ENCODE measurements at regions not wholly inside any gene's neighbourhood (a gene's known extent, or its start where the extent isn't known, plus 50 kb on each side); places are given as distances from the start of the nearest gene placed in this dataset.

- no peak overlapping the region for H3K4me3 ChIP-seq (ENCODE audit: low read depth, low read length)
- no peak for DNase-seq (ENCODE audit: low read depth)
- TF ChIP-seq CTCF (IDR thresholded peaks at IDR 0.05; ENCODE audit: insufficient read depth, low read depth, low read length, missing control alignments), result no peak
These were observed 143.2 kb upstream of the MLN start for GRCh38 chr6:33947047-33947446.

- no peak overlapping the region for H3K4me3 ChIP-seq (ENCODE audit: low read depth, low read length)
- no peak for TF ChIP-seq CTCF (IDR thresholded peaks at IDR 0.05; ENCODE audit: insufficient read depth, low read depth, low read length, missing control alignments)
These were observed 142.1 kb upstream of the MLN start for GRCh38 chr6:33945931-33946330.

GRCh38 chr6:33944686-33945411, 141.0 kb upstream of the MLN start:
- no peak for DNase-seq (ENCODE audit: low read depth)
- no peak for TF ChIP-seq CTCF (IDR thresholded peaks at IDR 0.05; ENCODE audit: insufficient read depth, low read depth, low read length, missing control alignments)
- H3K4me3 ChIP-seq (ENCODE audit: low read depth, low read length), result no peak overlapping the region

More at GRCh38 chr6:33945931-33946330, 142.1 kb upstream of the MLN start:
- DNase-seq (ENCODE audit: low read depth), result no peak

GRCh38 chr6:33936886-33937285, 133.1 kb upstream of the MLN start:
- no peak for DNase-seq (ENCODE audit: low read depth)
- no peak for TF ChIP-seq CTCF (IDR thresholded peaks at IDR 0.05; ENCODE audit: insufficient read depth, low read depth, low read length, missing control alignments)
- no peak overlapping the region for H3K4me3 ChIP-seq (ENCODE audit: low read depth, low read length)

GRCh38 chr6:33935439-33936080, 131.8 kb upstream of the MLN start:
- no peak overlapping the region for H3K4me3 ChIP-seq (ENCODE audit: low read depth, low read length)
- no peak for TF ChIP-seq CTCF (IDR thresholded peaks at IDR 0.05; ENCODE audit: insufficient read depth, low read depth, low read length, missing control alignments)
- DNase-seq (ENCODE audit: low read depth), result no peak

- H3K4me3 ChIP-seq (ENCODE audit: low read depth, low read length), result no peak overlapping the region
- no peak for DNase-seq (ENCODE audit: low read depth)
- TF ChIP-seq CTCF (IDR thresholded peaks at IDR 0.05; ENCODE audit: insufficient read depth, low read depth, low read length, missing control alignments), result no peak
These were observed 131.0 kb upstream of the MLN start for GRCh38 chr6:33934731-33935270.

All from GM12865 (cell line).